GM12878 (cell line): ENCODE measurements at regions not wholly inside any gene's neighbourhood (a gene's known extent, or its start where the extent isn't known, plus 50 kb on each side); places are given as distances from the start of the nearest gene placed in this dataset.
"Not testable (repeated sequence)": the region's sequence is repeated elsewhere in the genome, so short reads cannot be mapped to it uniquely, and the experiment has no call there.

Experiments used
- ESRRA ChIP-seq: IDR thresholded peaks from 2 replicates; pipeline ENCODE4 v1.6.1; 2012; ENCODE audit warnings: mild to moderate bottlenecking, low read length, improper control_type of control experiment
- GABPA ChIP-seq: IDR thresholded peaks from 2 replicates; pipeline ENCODE4 v1.6.1; 2014; ENCODE audit warnings: antibody characterized with exemption, low read depth, mild to moderate bottlenecking, inconsistent platforms
- HDAC6 ChIP-seq: fragments of 200-600 bp; sonication (generic); IDR thresholded peaks from one replicate; pipeline ENCODE4 v1.8.0; 2017; ENCODE audit warnings: antibody characterized with exemption; ENCODE audit not compliant: unreplicated experiment
- NFYB ChIP-seq: IDR thresholded peaks from 2 replicates; pipeline ENCODE4 v1.6.1; 2011; ENCODE audit warnings: low read depth, mild to moderate bottlenecking, low read length, improper control_type of control experiment, moderate library complexity; ENCODE audit not compliant: insufficient read depth
- NR2C1 ChIP-seq: fragments of 450-650 bp; IDR thresholded peaks from 2 replicates; pipeline ENCODE4 v1.6.1; 2017; ENCODE audit warnings: antibody characterized with exemption, mild to moderate bottlenecking, moderate library complexity
- RBBP5 ChIP-seq: fragments of 200-600 bp; sonication (generic); conservative IDR thresholded peaks from 2 replicates; pipeline ENCODE4 v1.6.1; 2016
- TF ChIP-seq, protein P1 (sequence below), 3 experiments: IDR thresholded peaks in 2 of 3; conservative IDR thresholded peaks in 1 of 3; 2 replicates each; pipeline ENCODE4 v1.5.1; 2011; ENCODE audit warnings: low read depth in 3 of 3, low read length in 3 of 3, mild to moderate bottlenecking in 3 of 3, control low read depth in 2 of 3, moderate library complexity in 2 of 3, inconsistent platforms in 1 of 3, mixed read lengths in 1 of 3; ENCODE audit not compliant: control insufficient read depth in 2 of 3, insufficient read depth in 1 of 3; ENCODE audit errors: extremely low read depth in 1 of 3
- TF ChIP-seq, protein P2 (sequence below): IDR thresholded peaks from 2 replicates; pipeline ENCODE4 v1.6.1; 2011; ENCODE audit warnings: low read depth, low read length, improper control_type of control experiment, borderline replicate concordance

DNA sequence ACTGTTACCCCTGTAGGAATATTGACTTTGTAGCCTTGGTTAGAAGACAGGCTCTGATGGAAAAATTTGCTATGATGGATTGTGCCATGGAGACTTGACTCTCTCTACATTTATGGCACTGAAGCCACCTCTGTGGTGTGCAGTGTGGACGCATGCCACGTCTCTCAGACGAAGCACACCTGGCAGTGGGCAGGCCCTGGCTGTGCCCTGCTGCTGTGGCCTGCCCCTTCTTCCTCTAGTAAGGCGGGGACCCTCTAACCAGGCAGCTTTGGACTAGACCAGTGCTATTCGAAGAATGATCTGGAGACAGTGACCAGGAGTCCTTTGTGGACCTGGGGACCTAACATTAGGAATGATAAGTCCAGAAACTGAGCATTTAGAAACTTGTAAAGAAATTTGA is 773.5 kb upstream of the TPTE start:
- TF ChIP-seq, protein P1, sequence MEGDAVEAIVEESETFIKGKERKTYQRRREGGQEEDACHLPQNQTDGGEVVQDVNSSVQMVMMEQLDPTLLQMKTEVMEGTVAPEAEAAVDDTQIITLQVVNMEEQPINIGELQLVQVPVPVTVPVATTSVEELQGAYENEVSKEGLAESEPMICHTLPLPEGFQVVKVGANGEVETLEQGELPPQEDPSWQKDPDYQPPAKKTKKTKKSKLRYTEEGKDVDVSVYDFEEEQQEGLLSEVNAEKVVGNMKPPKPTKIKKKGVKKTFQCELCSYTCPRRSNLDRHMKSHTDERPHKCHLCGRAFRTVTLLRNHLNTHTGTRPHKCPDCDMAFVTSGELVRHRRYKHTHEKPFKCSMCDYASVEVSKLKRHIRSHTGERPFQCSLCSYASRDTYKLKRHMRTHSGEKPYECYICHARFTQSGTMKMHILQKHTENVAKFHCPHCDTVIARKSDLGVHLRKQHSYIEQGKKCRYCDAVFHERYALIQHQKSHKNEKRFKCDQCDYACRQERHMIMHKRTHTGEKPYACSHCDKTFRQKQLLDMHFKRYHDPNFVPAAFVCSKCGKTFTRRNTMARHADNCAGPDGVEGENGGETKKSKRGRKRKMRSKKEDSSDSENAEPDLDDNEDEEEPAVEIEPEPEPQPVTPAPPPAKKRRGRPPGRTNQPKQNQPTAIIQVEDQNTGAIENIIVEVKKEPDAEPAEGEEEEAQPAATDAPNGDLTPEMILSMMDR (IDR thresholded peaks at IDR 0.05 in 2 of 3, conservative IDR thresholded peaks at IDR 0.05 in 1 of 3; ENCODE audit: control insufficient read depth in 2 of 3, extremely low read depth in 1 of 3, insufficient read depth in 1 of 3, low read depth in 3 of 3, low read length in 3 of 3), result not testable (repeated sequence)
- not testable (repeated sequence) for TF ChIP-seq GABPA, RBBP5, NFYB, HDAC6, ESRRA, NR2C1
- TF ChIP-seq, protein P2, sequence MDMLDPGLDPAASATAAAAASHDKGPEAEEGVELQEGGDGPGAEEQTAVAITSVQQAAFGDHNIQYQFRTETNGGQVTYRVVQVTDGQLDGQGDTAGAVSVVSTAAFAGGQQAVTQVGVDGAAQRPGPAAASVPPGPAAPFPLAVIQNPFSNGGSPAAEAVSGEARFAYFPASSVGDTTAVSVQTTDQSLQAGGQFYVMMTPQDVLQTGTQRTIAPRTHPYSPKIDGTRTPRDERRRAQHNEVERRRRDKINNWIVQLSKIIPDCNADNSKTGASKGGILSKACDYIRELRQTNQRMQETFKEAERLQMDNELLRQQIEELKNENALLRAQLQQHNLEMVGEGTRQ, result not testable (repeated sequence)
